ENCODE measurements at regions not wholly inside any gene's neighbourhood (a gene's known extent, or its start where the extent isn't known, plus 50 kb on each side); places are given as distances from the start of the nearest gene placed in this dataset.

GRCh38 chr5:172556971-172557461, 84.0 kb upstream of the NEURL1B start:
- TF ChIP-seq CSDC2 (CRISPR knock-in tag; IDR thresholded peaks at IDR 0.05) (no peak), CREB5 (CRISPR knock-in tag; IDR thresholded peaks at IDR 0.05; ENCODE audit: low read depth) (no peak)

Data from SK-N-SH treated with all-trans-retinoic acid at 6 μM for 48 hours (cell line).